Right atrium auricular region (tissue), 2 donors: ENCODE measurements at regions not wholly inside any gene's neighbourhood (a gene's known extent, or its start where the extent isn't known, plus 50 kb on each side); places are given as distances from the start of the nearest gene placed in this dataset.

Experiments used
- DNase-seq: peaks from one replicate; pipeline ENCODE4 v3.0.0-alpha.2; 2019; ENCODE audit warnings: low spot score
- H3K27ac ChIP-seq, 2 donors: fragments of 200-600 bp; sonication (generic); 1 replicate in 1 of 2; 2 replicates in 1 of 2; pipeline ENCODE4 v1.5.1; 2016 to 2019
- H3K27me3 ChIP-seq, 2 donors: fragments of 200-600 bp; sonication (generic); one replicate each; pipeline versions ENCODE4 v1.5.1 to v1.6.0; 2017 to 2019
- H3K36me3 ChIP-seq: fragments of 200-600 bp; sonication (generic); one replicate; pipeline ENCODE4 v1.5.1; 2016
- H3K4me1 ChIP-seq, 2 donors: fragments of 200-600 bp; sonication (generic); one replicate each; pipeline versions ENCODE4 v1.5.1 to v1.6.0; 2017 to 2019
- H3K4me3 ChIP-seq, 2 donors: fragments of 200-600 bp; sonication (generic); 1 replicate in 1 of 2; 2 replicates in 1 of 2; pipeline ENCODE4 v1.5.1; 2017 to 2019; ENCODE audit warnings: mild to moderate bottlenecking in 1 of 2, moderate library complexity in 1 of 2
- H3K9me3 ChIP-seq, 2 donors: fragments of 200-600 bp; sonication (generic); one replicate each; pipeline ENCODE4 v1.5.1; 2019
- TF ChIP-seq, protein P1 (sequence below), 2 donors: fragments of 200-600 bp; sonication (generic); IDR thresholded peaks; one replicate each; pipeline ENCODE4 v1.5.1; 2019; ENCODE audit warnings: antibody characterized with exemption in 2 of 2

DNA sequence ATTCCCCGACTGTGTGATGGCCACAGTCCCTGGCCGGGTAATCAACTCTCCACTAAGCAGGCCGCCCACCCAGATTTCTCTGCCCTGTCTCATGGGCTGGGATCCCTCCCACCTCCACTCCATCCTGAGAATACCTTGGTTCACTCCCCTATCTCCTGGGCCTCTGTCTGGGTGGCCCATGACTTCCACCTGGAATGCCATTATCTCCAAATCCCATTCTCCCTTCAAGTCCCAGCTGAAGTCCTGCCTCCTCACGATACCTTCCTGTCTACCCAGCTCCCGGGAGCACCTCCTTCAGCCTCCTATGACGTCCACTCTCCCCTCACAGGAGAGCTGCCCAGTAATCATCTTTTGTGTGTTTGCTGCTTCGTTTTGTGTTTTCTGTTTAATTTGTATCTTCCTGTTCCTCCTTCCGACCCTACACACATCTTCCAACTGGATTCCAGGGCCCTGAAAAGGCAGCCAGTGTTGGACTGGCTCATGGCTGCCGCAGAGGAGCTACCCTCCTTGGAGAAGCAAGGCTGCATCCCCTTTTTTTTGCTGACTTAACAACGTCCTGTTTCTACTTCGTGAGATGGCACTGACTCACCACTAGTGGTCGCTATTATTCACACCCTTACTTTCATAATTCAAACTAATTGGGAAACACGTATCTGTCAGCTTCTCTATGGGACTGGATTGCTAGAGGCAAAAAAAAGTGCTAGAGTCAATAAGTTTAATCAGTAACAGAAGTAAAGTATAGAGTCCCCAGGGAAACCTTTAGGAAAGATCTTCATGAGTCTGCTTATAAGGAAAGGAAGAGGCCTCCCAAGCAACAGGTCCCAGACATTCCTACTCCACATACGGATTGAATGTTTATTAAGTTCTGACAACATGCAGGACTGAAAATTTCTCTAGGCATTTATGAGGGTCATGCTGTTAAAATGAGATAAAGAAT is 171.9 kb upstream of the GATA6 start:
- DNase-seq, result no peak
- H3K36me3 ChIP-seq, result no peaks in the 10 kb centered on the region
- TF ChIP-seq, protein P1, sequence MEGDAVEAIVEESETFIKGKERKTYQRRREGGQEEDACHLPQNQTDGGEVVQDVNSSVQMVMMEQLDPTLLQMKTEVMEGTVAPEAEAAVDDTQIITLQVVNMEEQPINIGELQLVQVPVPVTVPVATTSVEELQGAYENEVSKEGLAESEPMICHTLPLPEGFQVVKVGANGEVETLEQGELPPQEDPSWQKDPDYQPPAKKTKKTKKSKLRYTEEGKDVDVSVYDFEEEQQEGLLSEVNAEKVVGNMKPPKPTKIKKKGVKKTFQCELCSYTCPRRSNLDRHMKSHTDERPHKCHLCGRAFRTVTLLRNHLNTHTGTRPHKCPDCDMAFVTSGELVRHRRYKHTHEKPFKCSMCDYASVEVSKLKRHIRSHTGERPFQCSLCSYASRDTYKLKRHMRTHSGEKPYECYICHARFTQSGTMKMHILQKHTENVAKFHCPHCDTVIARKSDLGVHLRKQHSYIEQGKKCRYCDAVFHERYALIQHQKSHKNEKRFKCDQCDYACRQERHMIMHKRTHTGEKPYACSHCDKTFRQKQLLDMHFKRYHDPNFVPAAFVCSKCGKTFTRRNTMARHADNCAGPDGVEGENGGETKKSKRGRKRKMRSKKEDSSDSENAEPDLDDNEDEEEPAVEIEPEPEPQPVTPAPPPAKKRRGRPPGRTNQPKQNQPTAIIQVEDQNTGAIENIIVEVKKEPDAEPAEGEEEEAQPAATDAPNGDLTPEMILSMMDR (IDR thresholded peaks at IDR 0.05), result peak; percentile 78 to 90
- H3K27ac ChIP-seq, result peak overlapping the region; percentile 46 to 86
- H3K4me1 ChIP-seq, result peaks cover 0 to 19% of the 10 kb centered on the region in 2 donors
- no peaks in the 10 kb centered on the region for H3K9me3 ChIP-seq
- no peak overlapping the region for H3K4me3 ChIP-seq
- H3K27me3 ChIP-seq, result no peaks in the 10 kb centered on the region

DNA sequence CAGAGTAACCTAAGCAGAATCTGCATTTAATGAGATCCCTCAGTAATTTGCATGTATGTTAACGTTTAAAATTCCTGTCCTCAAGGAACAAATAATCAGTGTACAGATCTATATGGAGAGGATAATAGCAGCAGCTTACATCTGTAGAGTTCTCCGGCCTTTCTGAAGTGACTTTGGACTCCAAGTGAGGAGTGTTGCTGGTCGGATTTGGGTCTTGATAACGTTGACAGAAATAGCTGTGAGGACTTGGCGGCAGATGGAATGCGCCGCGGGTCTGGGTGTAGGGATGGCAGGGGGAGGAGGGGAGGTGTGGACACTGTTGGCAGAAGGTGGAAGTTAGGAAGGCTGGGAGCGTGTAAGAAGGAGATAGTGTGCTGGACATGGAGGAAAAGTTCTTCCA is 170.9 kb upstream of the GATA6 start:
- DNase-seq, result no peak
- TF ChIP-seq, protein P1 (IDR thresholded peaks at IDR 0.05), result no peak
- no peaks in the 10 kb centered on the region for H3K36me3 ChIP-seq
- no peak overlapping the region for H3K4me3 ChIP-seq
- peaks cover 0 to 19% of the 10 kb centered on the region in 2 donors for H3K4me1 ChIP-seq
- H3K27me3 ChIP-seq, result no peaks in the 10 kb centered on the region
- peak overlapping the region; percentile 46 to 86 for H3K27ac ChIP-seq
- H3K9me3 ChIP-seq, result no peaks in the 10 kb centered on the region

- Histone ChIP-seq H3K36me3 (no peaks in the 10 kb centered on the region), H3K27me3 (no peaks in the 10 kb centered on the region), H3K4me3 (no peak overlapping the region), H3K4me1 (peaks cover 0 to 24% of the 10 kb centered on the region in 2 donors), H3K9me3 (no peaks in the 10 kb centered on the region), H3K27ac (no peak overlapping the region)
- TF ChIP-seq, protein P1 (IDR thresholded peaks at IDR 0.05), result no peak
- no peak for DNase-seq
Observed at GRCh38 chr18:22001912-22002487, 167.4 kb upstream of the GATA6 start.

GRCh38 chr18:22005191-22005841 is 164.1 kb upstream of the GATA6 start:
- H3K27ac ChIP-seq, result no peak overlapping the region

DNA sequence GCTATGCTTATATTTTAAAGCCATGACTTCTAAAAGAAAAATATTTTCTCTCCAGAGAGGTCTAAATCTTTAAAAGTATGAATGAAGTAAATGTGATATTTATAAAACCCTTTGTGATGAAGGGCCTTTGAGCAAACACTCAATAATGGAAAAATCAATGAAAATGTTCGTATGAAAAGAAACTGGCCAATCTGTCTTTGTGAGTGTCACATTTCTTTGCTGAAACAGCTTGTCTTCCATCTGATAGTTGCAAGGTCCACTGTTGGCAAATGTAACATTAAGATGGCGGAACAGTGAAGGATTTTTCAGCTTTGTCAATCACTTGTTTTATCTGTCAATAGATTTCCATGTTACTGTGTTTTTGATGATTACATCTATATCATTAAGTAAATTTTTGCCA is 162.9 kb upstream of the GATA6 start:
- Histone ChIP-seq H3K27ac (no peak overlapping the region), H3K36me3 (no peaks in the 10 kb centered on the region), H3K4me1 (peaks cover 0 to 11% of the 10 kb centered on the region in 2 donors), H3K4me3 (no peak overlapping the region), H3K27me3 (no peaks in the 10 kb centered on the region), H3K9me3 (peaks cover 0 to 6% of the 10 kb centered on the region in 2 donors)
- no peak for DNase-seq
- TF ChIP-seq, protein P1 (IDR thresholded peaks at IDR 0.05), result no peak

More at GRCh38 chr18:22005191-22005841, 164.1 kb upstream of the GATA6 start:
- no peaks in the 10 kb centered on the region for H3K27me3 ChIP-seq
- peaks cover 0 to 11% of the 10 kb centered on the region in 2 donors for H3K4me1 ChIP-seq
- no peak for DNase-seq
- no peaks in the 10 kb centered on the region for H3K36me3 ChIP-seq
- TF ChIP-seq, protein P1 (IDR thresholded peaks at IDR 0.05), result no peak
- H3K9me3 ChIP-seq, result peaks cover 0 to 6% of the 10 kb centered on the region in 2 donors
- no peak overlapping the region for H3K4me3 ChIP-seq
